GM20000 (cell line): ENCODE measurements at regions not wholly inside any gene's neighbourhood (a gene's known extent, or its start where the extent isn't known, plus 50 kb on each side); places are given as distances from the start of the nearest gene placed in this dataset.

Experiments used
- DNase-seq: peaks from one replicate; pipeline ENCODE4 v3.0.0; 2012; ENCODE audit warnings: low spot score
- TF ChIP-seq, protein P1 (sequence below): IDR thresholded peaks from 2 replicates; pipeline ENCODE4 v1.5.1; 2012; ENCODE audit warnings: mild to moderate bottlenecking, control low read depth; ENCODE audit errors: extremely low read depth, missing control alignments

- TF ChIP-seq, protein P1, sequence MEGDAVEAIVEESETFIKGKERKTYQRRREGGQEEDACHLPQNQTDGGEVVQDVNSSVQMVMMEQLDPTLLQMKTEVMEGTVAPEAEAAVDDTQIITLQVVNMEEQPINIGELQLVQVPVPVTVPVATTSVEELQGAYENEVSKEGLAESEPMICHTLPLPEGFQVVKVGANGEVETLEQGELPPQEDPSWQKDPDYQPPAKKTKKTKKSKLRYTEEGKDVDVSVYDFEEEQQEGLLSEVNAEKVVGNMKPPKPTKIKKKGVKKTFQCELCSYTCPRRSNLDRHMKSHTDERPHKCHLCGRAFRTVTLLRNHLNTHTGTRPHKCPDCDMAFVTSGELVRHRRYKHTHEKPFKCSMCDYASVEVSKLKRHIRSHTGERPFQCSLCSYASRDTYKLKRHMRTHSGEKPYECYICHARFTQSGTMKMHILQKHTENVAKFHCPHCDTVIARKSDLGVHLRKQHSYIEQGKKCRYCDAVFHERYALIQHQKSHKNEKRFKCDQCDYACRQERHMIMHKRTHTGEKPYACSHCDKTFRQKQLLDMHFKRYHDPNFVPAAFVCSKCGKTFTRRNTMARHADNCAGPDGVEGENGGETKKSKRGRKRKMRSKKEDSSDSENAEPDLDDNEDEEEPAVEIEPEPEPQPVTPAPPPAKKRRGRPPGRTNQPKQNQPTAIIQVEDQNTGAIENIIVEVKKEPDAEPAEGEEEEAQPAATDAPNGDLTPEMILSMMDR, result no peak
- DNase-seq, result peak; percentile 66
Measured at GRCh38 chr3:72582211-72582878, 265.9 kb downstream of the SHQ1 start.

DNA sequence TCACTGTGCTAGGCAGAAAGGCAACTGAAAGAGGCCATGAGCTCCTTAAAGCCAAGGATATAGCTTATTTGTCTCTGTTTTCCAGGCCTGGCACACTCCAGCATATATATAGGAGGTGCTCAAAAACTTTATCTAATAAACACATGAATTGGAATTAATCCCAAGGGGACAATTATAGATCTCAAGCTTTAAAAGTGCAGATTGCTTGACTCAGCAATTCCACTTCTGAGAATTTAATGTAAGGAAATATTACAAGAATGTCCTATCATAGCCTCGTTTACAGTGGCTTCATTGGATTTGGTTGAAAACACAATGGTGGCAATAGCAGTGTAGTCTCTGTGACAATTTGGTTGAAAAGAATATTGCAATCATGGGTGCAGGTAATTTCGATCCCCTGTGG lies 267.3 kb downstream of the SHQ1 start:
- DNase-seq, result no peak
- TF ChIP-seq, protein P1, result no peak

- TF ChIP-seq, protein P1, result no peak
Measured at GRCh38 chr3:72580246-72580756, 267.9 kb downstream of the SHQ1 start.

DNA sequence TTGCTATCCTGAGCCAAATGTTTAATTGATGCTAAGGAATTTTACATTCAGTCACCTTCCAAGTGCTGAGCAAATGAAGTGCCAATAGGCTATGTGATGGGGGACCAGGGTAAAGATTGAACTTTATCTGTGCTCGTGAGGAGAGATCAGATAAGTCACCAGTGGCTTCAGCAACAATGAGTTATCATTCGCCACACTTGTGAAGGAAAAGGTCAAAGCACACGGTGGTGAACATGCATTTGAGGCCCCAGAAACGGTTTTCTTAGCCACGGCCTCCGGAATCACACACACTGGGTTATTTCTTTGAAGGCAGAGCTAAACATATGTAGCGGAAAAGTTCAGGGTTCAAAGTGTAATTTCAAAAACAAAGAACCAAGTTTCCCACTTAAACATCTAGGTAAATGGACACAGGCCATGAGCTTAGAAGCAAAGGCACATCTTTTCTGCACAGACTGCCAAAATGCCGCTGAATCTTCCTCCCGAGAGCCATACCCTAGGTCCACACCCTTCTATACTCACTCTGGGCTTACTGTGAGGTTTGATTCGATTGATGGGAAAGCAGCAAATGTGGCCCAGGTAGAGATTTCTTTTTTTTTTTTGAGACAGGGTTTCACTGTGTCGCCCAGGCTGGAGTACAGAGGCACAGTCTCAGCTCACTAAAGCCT lies 268.5 kb downstream of the SHQ1 start:
- TF ChIP-seq, protein P1, result no peak
- no peak for DNase-seq

More at GRCh38 chr3:72580246-72580756, 267.9 kb downstream of the SHQ1 start:
- no peak for DNase-seq

DNA sequence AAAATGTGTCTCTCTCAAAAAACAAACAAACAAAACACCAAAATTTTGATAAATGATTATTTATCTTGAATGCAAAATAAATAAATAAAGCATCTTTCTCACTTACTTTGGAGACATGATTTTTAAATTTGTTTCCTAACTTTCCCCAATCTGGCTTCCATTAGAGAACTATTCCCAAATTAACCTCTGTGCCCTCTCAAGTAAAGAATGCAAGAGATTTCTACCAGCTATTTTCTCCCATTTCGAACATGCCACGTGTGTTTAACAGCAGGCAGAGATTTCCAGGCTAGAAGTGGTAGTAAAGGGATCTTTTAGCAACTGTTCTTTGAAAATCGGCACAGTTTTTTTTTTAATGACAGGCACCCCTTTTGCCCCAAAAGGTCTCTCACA lies 269.1 kb downstream of the SHQ1 start:
- TF ChIP-seq, protein P1, result no peak
- DNase-seq, result no peak

GRCh38 chr3:72577190-72577589 lies 271.1 kb downstream of the SHQ1 start:
- no peak for DNase-seq
- TF ChIP-seq, protein P1, result no peak

DNA sequence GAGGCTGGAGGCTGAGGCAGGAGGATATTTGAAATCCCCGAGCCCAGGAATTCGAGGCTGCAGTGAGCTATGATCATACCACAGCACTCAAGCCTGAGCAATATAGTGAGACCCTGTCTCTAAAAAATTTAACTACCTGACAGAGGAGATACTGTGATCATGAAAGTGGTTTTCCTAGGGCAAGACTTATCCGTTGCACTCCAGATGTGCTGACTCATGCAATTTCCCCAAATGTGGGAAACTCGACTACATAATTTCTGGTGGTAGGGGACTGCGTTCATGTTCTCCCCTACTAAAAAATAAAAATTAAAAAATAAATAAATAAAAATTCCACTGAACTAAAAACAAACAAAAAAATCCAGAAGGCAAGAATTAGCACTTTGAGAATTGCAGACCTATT lies 271.7 kb downstream of the SHQ1 start:
- TF ChIP-seq, protein P1, result no peak
- DNase-seq, result no peak
